ENCODE measurements at regions not wholly inside any gene's neighbourhood (a gene's known extent, or its start where the extent isn't known, plus 50 kb on each side); places are given as distances from the start of the nearest gene placed in this dataset.

GRCh38 chr5:158294701-158295100 lies 435.8 kb upstream of the CLINT1 start (continued):
- TF ChIP-seq ZSCAN29 (IDR thresholded peaks at IDR 0.05) = no peak

GRCh38 chr5:158292981-158293380 lies 434.0 kb upstream of the CLINT1 start:
- Histone ChIP-seq H3K9ac (ENCODE audit: control insufficient read depth, insufficient read depth, low read length) (no peak overlapping the region), H3K79me2 (ENCODE audit: control insufficient read depth, insufficient read depth, low read length) (no peaks in the 10 kb centered on the region), H3K4me2 (ENCODE audit: control insufficient read depth, insufficient read depth) (no peak overlapping the region), H4K20me1 (ENCODE audit: control insufficient read depth, insufficient read depth) (no peaks in the 10 kb centered on the region), H3K4me1 (ENCODE audit: control insufficient read depth, insufficient read depth, low read length) (no peaks in the 10 kb centered on the region), H3K27ac (ENCODE audit: control insufficient read depth, insufficient read depth) (no peak overlapping the region), H3K27me3 (replicated peaks in 1 of 2; ENCODE audit: control insufficient read depth in 2 of 2, insufficient read depth in 2 of 2, low read length in 1 of 2) (no peaks in the 10 kb centered on the region), H3K9me3 (replicated peaks; ENCODE audit: control insufficient read depth, insufficient read depth, low read length) (no peaks in the 10 kb centered on the region; the same call in 2 of the 3 replicates), H3K4me3 (no peak overlapping the region), H3K36me3 (ENCODE audit: control insufficient read depth in 2 of 2, insufficient read depth in 2 of 2, low read length in 1 of 2) (no peaks in the 10 kb centered on the region), H2AFZ (ENCODE audit: control insufficient read depth, low read depth, low read length) (no peak overlapping the region)
- WGBS (ENCODE audit: insufficient coverage, insufficient replicate concordance, low lambda C conversion rate, missing lambda C conversion rate) = 15% methylated on average over 1 of the region's 1 CpG
- FAIRE-seq (no peak), ATAC-seq (no peak), DNase-seq (ENCODE audit: low read depth, low spot score) (no peak)
- SMC1A ChIA-PET (ENCODE audit: uncharacterized antibody, unreplicated experiment) = interaction anchor here (2.0 kb wide), 1 partner anchor 10 kb away, joined by 5 read pairs; no protein-coding TSS in a partner anchor
- CTCF ChIA-PET = no interaction called here
- intact Hi-C loops (cut with micrococcal nuclease; ENCODE audit: unreplicated experiment) = no loop called here
- no TSS peak for BruUV-seq (replicated peaks)
- no peak for TF ChIP-seq ZNF622 (IDR thresholded peaks at IDR 0.05)
- no peak for TF ChIP-seq POLR2AphosphoS2 (IDR thresholded peaks at IDR 0.05; ENCODE audit: low read depth, low read length)
- TF ChIP-seq NFYA (IDR thresholded peaks at IDR 0.05; ENCODE audit: borderline replicate concordance, low read depth, low read length) = no peak
- TF ChIP-seq YBX1 (IDR thresholded peaks at IDR 0.05) = no peak
- TF ChIP-seq CBFB (IDR thresholded peaks at IDR 0.05; ENCODE audit: low read depth) = no peak
- RAD21 ChIA-PET (ENCODE audit: unreplicated experiment) = no interaction called here
- in situ Hi-C loops (cut with MboI) = no loop called here
- POLR2A ChIA-PET = no interaction called here

DNA sequence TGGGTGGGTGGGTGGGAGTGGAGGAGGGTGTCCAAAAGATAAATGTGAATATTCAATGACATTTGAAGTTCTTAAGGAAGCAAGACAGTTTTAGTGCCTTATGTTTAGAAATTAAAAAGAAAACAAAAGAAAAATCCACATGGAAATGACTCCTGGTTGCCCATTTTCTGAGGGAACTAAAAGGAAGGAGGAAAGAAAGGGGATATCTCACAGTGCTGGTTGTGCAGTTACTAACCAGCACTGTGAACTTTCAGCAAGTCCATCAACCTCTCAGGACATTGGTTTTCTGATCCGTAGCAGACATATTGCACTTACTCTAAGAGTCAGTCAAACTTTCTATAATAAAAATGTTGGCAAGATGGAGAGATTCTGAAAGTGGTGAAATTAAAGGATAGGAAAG lies 431.0 kb upstream of the CLINT1 start:
- intact Hi-C loops (cut with micrococcal nuclease; ENCODE audit: unreplicated experiment) = no loop called here
- no TSS peak for BruUV-seq (replicated peaks)

More for the DNA sequence above, 431.0 kb upstream of the CLINT1 start:
- ChIA-PET SMC1A (ENCODE audit: uncharacterized antibody, unreplicated experiment) (no interaction called here), CTCF (no interaction called here), POLR2A (no interaction called here), RAD21 (ENCODE audit: unreplicated experiment) (no interaction called here)
- Histone ChIP-seq H3K4me2 (ENCODE audit: control insufficient read depth, insufficient read depth) (no peak overlapping the region), H3K4me1 (ENCODE audit: control insufficient read depth, insufficient read depth, low read length) (no peaks in the 10 kb centered on the region), H3K9me3 (replicated peaks; ENCODE audit: control insufficient read depth, insufficient read depth, low read length) (no peaks in the 10 kb centered on the region), H3K79me2 (ENCODE audit: control insufficient read depth, insufficient read depth, low read length) (no peaks in the 10 kb centered on the region), H3K27ac (ENCODE audit: control insufficient read depth, insufficient read depth) (no peak overlapping the region), H3K36me3 (ENCODE audit: control insufficient read depth in 2 of 2, insufficient read depth in 2 of 2, low read length in 1 of 2) (no peaks in the 10 kb centered on the region), H3K27me3 (replicated peaks in 1 of 2; ENCODE audit: control insufficient read depth in 2 of 2, insufficient read depth in 2 of 2, low read length in 1 of 2) (no peaks in the 10 kb centered on the region), H3K9ac (ENCODE audit: control insufficient read depth, insufficient read depth, low read length) (no peak overlapping the region), H4K20me1 (ENCODE audit: control insufficient read depth, insufficient read depth) (no peaks in the 10 kb centered on the region), H3K4me3 (no peak overlapping the region), H2AFZ (ENCODE audit: control insufficient read depth, low read depth, low read length) (no peak overlapping the region)
- in situ Hi-C loops (cut with MboI) = no loop called here
- FAIRE-seq = no peak
- no peak for DNase-seq (ENCODE audit: low read depth, low spot score)
- WGBS (ENCODE audit: insufficient coverage, insufficient replicate concordance, low lambda C conversion rate, missing lambda C conversion rate) = 74% methylated on average over 1 of the region's 1 CpG
- TF ChIP-seq NFYA (IDR thresholded peaks at IDR 0.05; ENCODE audit: borderline replicate concordance, low read depth, low read length) (no peak), ZNF274 (IDR thresholded peaks at IDR 0.05; ENCODE audit: insufficient read depth, insufficient read length) (no peak)
- ATAC-seq = no peak
